GM19467 (cell line): ENCODE measurements at regions not wholly inside any gene's neighbourhood (a gene's known extent, or its start where the extent isn't known, plus 50 kb on each side); places are given as distances from the start of the nearest gene placed in this dataset.

Experiments
- ATAC-seq: cut with Tn5 transposase; IDR thresholded peaks from one replicate; pipeline ENCODE4 v1.9.1; 2021; ENCODE audit warnings: mild to moderate bottlenecking, moderate library complexity; ENCODE audit not compliant: unreplicated experiment

DNA sequence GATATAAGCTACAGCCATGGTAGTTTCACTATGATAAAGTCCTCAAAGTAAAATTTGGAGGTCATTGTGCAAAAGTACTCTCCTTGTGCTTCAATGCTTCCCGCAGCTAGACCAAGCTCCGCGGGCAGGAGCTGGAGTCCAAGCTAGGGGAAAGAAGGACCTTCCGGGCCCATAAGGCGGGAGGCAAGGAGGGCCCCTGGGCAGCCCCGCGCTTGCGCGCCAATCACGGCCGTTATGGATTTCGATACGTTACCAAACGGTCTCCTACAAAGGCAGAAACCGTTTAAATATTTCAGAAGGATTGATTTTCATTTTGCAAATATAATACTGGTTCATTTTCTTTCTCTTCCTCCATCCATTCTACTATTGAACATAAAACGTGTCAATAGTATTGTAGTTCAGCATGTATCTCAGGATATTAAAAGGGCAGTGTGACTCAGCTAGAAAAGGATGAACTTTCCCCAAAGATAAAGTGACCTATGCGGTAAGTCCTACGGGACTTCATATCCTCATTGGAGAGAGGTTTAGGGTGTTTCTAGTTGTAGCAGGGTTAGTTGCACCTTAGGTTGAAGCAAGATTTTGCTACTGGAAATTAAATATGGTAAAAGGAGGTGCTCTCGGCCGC is 128.0 kb downstream of the KIF20B start:
- no peak for ATAC-seq

DNA sequence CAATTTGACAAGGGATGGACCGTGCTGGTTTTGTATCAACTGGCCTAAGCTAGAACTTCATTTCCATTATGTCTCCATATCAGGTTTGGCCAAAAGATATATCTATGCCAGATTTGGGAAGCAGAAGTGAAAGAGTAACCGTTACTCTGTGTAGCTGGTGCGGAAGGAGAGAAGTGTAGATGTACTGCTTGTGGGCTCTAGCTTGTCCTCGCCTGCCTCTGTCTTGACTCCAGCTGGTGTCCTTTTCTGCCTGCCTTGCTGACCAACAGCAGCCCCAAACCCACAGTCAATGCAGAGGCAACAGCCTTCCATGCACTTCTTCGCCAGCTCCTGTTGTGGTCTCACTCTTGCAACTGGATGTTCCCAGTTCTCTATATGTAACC is 128.5 kb downstream of the KIF20B start:
- ATAC-seq: no peak

DNA sequence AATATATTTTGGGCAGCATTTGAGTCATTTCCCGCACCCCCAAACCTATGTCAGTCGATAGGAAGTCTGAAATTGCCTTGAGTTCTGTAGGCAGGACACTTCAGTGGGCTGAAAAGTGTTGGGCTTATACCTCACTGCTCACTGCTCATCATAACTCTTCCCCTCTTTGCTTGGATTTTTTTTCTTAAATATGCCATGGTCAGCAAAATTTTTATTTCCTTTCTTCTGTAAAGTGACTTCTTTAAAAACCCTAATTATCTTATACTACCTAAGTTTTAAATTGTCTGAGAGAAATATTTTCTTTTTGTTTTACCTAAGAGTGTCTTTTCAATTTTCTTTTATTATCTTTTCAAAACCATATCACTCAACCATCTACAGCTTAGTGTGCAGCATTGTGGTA is 129.2 kb downstream of the KIF20B start:
- no peak for ATAC-seq

DNA sequence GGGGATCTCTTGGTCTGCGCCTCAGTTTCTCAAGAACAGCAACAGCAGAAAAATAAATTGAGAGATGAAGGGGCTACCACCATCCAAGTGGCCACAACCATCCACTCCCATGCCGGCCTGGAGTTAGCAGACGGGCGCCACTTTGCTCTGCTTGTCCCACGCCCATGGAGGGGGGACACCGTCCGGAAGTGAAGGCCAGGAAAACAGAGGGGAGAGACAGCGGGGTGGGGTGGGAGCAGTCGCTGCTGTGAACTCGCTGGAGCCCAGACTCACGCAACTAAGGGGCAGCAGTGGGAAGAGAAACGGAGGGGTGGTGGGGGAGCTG is 135.4 kb downstream of the KIF20B start:
- no peak for ATAC-seq

DNA sequence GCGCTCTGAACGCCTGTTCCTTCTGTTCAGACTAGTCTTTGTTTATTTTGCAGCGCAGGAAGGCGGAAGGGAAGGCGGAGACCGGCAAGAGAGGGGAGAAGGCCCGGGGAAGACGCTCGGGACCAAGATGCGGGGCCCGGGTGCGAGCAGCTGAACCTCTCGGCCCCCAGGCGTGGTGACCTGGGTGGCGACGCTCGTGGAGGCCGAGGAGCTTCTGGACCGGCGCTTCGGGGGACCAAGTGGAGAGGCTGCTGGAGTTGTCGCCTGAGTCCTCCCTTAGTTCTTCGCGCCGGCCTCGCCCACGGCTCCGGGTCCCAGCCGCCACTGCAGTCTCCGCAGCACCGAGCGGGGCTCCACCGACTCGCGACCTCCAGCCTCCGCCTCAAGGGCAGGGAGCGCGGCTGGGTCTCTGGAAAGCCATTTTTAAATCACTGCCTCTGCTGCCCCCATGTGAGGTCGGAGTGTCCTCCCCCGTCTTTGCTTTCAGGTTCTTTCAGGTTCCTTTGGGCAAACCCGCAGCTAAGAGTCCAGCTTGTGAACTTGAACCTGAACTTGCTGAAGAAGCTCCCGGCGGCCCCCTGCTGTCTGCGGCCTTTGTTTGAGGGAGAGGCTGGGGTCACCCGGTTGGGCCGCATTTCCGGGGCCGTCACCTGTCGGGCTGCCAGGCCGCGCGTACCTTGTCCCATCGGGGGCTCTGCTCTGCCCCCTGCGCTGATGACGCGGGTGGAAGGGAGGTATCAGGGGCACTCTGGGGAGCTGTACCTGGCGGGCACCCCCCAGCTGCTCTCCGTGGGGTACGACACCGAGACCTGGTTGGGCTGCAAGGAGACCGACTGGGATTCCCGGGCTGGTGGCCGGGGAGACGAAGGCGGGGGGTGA is 136.0 kb downstream of the KIF20B start:
- no peak for ATAC-seq

DNA sequence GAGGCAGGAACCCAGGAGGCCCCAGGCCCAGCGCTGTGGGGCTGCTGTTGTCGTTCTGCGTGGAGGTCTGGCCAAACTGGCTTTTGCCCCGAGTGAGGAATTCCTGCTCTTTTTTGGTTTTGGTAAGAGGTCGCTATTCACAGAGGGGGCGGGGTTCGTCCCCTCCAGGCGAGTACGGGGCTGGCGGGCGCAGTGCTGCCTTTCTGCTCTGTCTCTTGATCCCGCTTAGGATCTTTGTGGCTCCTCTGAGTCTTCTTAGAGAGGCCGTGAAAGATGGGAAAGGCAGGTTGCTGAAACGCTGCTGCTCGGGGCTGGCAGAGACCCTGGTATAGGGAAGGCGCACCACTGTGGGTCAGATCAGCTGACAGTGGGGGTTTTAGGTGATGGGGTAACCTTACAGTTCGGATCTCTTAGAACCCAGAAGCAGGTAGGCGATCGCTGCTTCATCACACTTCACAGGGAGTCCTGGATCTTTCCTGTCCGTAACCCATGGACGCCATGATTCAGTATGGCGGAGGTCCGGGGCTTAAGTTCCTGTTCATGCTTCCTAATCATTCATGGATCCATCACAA is 136.7 kb downstream of the KIF20B start:
- ATAC-seq: no peak

DNA sequence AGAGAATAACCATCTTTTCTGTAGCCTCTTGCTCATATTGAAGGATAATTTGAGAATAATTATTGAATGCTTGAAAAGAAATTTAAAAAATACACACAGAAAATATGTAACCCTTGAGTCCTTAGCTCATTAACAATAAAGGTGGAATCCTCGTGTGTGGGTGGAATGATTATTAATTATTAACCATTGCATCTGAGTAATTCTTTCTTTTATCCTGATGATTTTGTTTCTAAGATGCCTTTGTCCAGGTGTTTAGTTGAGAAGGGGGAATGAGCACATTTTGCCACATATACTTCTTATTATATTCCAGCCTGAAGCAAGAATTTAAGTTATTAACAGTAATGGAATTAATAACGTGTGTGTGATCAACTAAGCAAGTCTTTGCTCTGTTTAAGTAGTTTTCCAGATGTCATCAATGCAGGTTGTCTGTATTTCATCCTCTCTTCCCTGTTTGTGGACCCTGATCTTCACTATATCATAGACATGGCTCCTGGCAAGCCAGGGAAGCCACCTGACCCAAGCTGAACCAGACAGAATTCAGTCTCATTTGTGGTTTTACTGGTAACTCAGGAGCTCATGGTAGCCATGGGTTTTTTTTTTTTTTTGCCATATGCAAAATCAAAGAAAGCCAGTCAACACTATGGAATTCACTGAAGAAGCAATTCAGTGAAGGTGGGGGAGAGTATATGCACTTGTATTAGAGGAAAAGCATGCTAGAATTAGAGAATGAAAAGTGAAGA is 144.3 kb downstream of the KIF20B start:
- ATAC-seq: no peak

DNA sequence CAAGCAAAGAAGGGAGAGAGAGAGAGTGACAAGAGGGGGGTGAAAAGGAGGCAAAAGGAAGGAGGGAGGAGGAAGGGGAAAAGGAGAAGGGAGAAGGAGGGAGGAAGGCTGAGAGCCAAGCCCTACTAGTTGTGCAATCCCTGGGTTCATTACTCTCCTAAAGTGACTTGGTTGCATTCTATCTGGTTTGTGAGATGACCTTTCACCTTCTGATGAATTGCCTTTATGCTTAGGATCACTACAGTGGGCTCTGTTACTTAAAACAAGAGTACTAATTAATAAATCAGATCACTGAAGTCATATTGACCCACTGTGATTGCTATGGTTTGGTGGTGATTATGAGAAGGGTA is 144.9 kb downstream of the KIF20B start:
- ATAC-seq: no peak

DNA sequence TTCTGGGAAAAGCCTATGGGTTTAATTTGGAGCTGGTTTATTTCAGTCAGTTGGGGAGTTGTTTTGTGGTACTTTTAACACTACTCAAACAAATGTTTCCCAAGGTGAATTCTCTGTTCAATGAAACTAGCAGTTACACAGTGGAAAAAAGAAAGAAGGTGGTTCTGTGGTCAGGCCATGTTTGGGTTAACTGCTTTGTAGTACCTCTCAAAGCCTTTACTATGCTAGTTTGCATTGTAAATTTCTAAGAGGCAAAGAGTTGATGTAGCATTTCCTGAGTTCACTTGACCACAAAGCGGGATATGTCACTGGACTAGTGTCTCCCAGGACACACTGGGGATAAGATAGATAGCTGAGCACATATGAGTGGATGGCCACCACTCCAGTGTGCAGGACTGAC is 145.4 kb downstream of the KIF20B start:
- ATAC-seq: no peak

DNA sequence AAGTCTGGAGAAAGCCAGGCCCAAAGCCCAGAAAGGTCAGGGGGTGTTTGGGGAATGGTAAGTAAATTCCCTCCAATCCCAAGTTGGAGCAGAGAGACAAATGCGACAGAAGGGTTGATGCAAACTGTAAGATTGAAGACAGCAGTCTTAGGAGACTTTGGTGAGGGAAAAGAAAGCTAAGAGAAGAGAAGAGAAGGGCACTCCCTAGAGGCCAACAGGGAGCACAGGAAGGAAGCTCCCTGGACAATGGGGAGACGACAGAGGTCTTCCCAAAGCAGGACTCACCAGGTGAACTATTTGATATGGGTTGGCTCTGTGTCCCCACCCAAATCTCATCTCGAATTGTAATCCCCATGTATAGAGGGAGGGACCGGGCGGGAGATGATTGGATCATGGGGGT is 151.5 kb downstream of the KIF20B start:
- ATAC-seq: no peak

DNA sequence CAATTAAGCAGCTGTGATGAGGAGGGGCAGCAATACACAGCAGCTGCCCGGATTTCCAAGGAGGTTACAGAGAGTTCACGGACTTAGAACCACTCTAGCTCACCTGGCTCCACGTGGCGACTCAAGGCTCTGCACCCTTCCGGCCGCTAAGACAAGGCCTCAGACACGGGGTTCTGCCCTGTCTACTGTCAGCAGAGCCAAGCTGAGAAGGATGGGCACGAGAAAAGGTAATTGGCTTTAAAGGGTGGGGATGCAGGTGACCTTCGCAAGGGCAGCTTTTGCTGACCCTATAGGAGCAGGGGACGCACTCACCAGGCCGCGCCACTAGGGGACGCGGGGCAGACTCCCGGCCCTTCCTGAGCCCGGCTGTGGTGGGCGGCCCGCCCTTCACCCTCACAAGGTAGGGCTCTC is 152.4 kb downstream of the KIF20B start:
- ATAC-seq: no peak

DNA sequence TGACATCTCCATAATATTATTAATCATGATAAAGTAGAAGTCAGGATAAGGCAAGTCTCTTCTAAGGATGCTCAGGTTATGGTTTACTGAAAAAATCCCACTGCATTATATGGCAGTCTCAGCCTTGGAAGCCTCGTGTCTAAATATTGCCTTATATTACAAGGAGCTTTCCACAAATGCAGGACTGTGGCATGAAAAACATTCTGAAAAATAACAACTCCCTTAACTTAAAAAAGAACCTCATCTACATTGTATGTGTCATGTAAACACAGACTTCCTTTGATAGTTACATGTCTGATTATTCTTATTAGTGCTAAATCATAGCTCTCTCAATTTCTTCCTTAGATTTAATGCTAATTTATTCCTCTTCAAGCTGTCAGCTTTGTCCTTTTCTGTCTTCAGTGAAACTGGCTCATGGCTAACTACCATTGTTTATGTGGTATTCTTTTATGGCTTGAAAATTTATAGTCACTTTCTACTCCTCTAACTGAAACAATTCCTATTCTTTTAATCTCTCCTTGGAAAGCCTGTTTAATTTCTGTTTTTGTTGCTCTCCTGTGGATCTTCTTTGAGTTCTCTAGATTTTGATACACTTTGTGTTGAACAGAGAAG is 156.1 kb downstream of the KIF20B start:
- ATAC-seq: no peak

DNA sequence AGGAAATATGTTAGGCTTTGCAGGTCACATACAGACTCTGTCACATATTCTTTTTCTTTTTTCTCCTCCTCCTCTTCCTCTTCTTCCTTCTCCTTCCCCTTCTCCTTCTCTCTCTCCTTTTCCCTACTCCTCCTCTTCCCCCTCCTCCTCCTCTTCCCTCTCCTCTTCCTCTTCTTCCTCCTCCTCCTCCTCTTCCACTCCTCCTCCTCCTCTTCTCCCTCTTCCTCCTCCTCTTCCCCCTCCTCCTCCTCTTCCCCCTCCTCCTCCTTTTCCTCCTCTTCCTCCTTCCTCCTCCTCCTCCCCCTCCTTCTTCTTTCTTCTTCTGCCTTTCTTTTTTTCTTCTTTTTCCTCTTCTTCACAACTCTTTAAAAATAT is 159.8 kb downstream of the KIF20B start:
- ATAC-seq: no peak

DNA sequence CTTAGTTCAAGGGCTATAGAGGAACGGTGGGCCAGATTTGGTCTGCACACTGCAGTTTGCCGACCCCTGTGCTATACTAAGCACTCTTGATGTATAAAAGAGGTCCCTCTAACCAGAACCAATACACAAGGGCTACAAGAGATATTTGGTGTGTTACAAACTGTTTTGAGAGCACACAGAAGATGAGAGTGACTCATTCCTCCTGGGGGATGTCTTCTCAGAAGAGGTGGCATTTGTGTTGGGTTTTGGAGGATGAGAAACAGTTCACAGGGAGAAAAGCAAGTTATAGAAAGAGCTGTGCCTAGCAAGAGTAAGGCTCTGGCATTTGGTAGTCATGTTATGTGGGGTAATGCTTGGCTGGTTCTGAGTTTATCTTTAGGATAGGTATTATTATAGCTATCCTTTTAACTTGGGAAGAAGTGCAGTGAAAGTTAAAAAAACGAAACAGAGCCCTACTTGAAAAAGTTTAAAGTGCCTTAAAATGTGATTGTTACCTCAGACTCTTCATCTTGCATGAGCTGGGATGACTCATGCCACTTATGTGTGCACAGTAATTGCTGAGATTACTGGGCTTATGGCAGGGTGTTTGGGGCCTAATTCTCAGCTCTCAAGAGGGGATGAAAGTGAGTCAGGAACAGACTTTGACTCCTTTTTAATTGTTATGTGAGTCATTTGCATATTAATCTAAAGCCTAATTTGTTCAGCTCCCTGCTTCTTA is 160.4 kb downstream of the KIF20B start:
- ATAC-seq: no peak

DNA sequence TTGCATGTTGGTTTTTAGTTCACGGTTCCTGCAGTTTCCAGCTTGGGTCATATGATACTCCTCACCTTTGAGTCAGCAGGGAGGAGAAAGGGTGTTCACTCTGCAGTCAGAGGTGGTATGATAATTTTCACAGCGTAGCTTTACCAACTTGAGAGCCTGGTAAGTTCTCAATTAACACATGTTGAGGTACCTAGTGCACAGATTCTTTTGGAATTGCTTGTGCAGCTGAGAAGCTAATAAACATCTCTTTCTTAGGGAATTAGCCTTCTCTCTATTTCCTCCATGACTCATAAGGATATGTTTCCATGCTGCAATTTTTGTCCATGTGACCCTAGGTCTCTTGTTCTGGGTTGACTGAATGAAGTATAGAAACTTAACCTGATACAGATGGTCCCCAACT is 166.6 kb downstream of the KIF20B start:
- ATAC-seq: no peak

DNA sequence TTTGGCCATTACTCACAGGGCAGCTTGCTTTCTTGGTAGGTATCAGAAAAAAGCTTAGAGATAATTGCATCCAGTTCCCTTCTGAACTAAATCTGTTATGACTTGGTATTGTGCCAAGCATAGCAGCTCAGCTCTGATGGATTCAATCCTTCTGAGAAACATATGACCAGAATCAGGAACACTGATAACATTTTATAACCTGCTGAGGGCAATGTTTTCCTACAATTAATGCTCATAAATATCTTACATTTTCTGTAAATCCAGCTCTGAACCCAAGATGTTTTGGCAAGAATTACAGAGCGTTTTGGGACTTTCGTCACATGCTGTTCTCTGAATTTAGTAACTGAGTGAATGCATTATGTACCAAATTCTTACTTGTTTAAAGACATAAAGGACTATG is 167.8 kb downstream of the KIF20B start:
- no peak for ATAC-seq

DNA sequence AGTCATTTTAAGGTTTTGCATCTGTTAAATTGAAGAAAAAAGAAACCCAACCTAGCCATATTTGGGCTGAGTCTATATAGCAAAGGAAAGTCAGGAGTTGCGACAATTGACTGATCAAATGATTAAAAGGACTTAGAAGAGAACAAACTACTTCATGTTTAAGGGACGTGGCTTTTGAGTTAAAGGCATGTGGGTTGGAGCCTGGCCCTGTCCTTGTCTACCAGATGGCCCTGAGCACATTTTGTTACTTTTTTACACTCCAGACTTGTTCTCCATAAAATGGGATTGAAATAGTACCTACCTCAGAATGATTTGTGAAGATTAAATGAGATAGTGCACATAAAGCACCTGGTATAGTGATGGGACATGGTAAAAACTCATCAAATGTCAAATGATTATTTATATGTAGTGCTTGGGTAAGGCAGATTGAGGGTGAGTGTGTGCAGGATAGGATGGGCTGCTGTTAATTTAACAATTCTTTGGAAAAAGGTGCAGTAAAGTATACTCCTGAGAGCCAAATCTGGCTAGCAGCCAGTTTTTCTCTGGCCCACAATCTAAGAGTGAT is 168.3 kb downstream of the KIF20B start:
- ATAC-seq: no peak

DNA sequence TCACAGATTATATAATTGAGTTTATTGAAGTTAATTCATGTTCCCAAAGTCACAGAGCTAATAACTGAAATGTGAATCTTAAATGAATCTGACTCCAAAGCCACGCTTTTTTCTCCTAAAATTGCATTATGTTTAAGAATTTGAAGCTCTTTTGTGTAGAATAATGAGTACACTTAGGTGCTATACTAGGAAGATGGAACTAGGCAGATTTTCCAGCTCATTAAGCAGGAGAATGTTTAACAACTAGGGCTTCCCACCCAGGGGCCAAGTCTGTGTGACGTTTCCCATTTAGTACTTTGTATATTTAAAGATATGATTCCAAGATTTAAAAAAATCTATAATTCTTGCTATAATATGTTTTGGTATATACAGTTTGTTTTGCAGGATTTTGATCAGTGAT is 169.5 kb downstream of the KIF20B start:
- ATAC-seq: no peak

DNA sequence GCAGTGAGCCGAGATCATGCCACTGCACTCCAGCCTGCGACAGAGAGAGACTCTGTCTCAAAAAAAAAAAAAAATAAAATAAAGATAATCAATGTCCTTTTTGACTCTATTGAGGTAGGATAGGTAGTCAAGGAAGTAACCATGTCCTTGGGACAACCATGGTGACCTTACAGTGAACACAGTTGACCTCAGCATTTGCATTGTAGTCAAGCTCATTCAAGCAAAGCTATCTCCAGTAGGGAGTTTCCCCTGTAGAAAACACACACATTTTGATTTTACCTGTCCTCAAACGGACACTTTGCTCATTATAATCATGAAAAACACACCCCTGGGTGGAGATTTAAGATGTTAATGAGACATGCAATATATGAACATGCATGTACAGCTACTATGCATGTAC is 171.7 kb downstream of the KIF20B start:
- ATAC-seq: peak; percentile 93

DNA sequence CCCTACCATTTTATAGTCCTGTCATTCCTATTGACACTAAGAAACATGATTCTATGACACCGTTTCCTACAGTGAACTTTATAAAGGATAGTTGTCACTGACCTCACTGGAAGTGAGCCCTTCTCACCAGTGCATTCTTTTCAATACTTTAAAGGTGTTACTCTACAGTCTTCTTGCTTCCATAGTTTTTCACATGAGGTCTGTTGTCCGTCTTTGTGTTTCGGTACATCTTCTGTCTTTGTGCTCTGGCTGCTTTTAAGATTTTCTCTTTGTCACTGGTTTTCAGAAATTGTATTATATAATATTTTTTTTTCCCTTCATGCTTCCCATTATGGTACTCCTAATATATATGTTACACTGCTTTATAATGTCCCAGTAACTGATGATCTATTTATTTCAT is 174.2 kb downstream of the KIF20B start:
- ATAC-seq: no peak

DNA sequence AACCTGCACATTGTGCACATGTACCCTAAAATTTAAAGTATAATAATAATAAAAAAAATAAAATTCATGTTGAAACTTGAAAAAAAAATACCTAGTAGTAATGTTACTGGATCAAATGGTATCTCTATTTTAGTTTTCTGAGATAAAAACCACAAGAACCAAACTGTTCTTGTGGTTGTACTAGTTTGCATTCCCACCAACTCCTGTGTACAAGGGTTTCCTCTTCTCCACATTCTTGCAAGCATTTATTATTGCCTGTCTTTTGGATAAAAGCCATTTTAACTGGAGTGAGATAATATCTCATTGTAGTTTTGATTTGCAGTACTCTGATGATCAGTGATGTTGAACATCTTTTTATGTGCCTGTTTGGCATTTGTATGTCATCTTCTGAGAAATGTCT is 177.7 kb downstream of the KIF20B start:
- ATAC-seq: no peak
